ENCODE measurements at regions not wholly inside any gene's neighbourhood (a gene's known extent, or its start where the extent isn't known, plus 50 kb on each side); places are given as distances from the start of the nearest gene placed in this dataset.

- TF ChIP-seq SUZ12 (IDR thresholded peaks at IDR 0.05; ENCODE audit: extremely low read depth, insufficient read depth, insufficient read length) (no peak), ZNF274 (IDR thresholded peaks at IDR 0.05; ENCODE audit: low read depth, low read length) (no peak)
Observed at GRCh38 chr6:1487239-1487638, 97.9 kb downstream of the FOXF2 start.
